Gastrocnemius medialis (tissue), 4 donors: ENCODE measurements at regions not wholly inside any gene's neighbourhood (a gene's known extent, or its start where the extent isn't known, plus 50 kb on each side); places are given as distances from the start of the nearest gene placed in this dataset.
A peak's percentile ranks its signal among the peaks of the same experiment; 100 is the strongest.

ENCODE experiments used
- ATAC-seq, 2 donors: fragments of 150-250 bp; one replicate each; pipeline ENCODE4 v1.9.1; 2016
- DNase-seq, 2 donors: peaks; one replicate each; pipeline ENCODE4 v3.0.0-alpha.2; 2019
- H3K27ac ChIP-seq, 4 donors: fragments of 200-600 bp; sonication (generic); 1 replicate in 1 of 4; 2 replicates in 3 of 4; pipeline ENCODE4 v1.5.1; 2016 to 2018; ENCODE audit warnings: mild to moderate bottlenecking in 2 of 4, moderate library complexity in 1 of 4
- H3K27me3 ChIP-seq, 3 donors: fragments of 200-600 bp; sonication (generic) in 2 of 3; 1 replicate in 1 of 3; 2 replicates in 2 of 3; pipeline versions ENCODE4 v1.5.1 to v1.6.0; 2016 to 2019; ENCODE audit warnings: mild to moderate bottlenecking in 1 of 3, moderate library complexity in 1 of 3
- H3K36me3 ChIP-seq, 2 donors: fragments of 200-600 bp; sonication (generic) in 1 of 2; one replicate each; pipeline ENCODE4 v1.5.1; 2017 to 2018
- H3K4me1 ChIP-seq, 2 donors: fragments of 200-600 bp; sonication (generic) in 1 of 2; one replicate each; pipeline ENCODE4 v1.5.1; 2016 to 2017; ENCODE audit warnings: mild to moderate bottlenecking in 2 of 2
- H3K4me3 ChIP-seq, 4 donors: fragments of 200-600 bp; sonication (generic) in 3 of 4; 1 replicate in 1 of 4; 2 replicates in 3 of 4; pipeline ENCODE4 v1.5.1; 2016 to 2019; ENCODE audit warnings: mild to moderate bottlenecking in 2 of 4
- H3K9me3 ChIP-seq, 3 donors: fragments of 200-600 bp; sonication (generic) in 2 of 3; 1 replicate in 1 of 3; 2 replicates in 2 of 3; pipeline ENCODE4 v1.5.1; 2016 to 2019
- POLR2A ChIP-seq, 2 donors: fragments of 450-650 bp; IDR thresholded peaks; one replicate each; pipeline ENCODE4 v1.6.1; 2017; ENCODE audit warnings: antibody characterized with exemption in 2 of 2, mild to moderate bottlenecking in 2 of 2, moderate library complexity in 2 of 2
- in situ Hi-C, 4 donors: fragments of 200-750 bp; cut with MboI; loops; one replicate each; pipeline versions ENCODE4 v1.15.0 to v1.8.0; 2017; ENCODE audit warnings: low sequenced_read_pairs in 4 of 4
- intact Hi-C: fragments of 100-400 bp; cut with DNase I; formaldehyde crosslinking; loops from one replicate; pipeline ENCODE4 v1.15.1; 2023; ENCODE audit warnings: low total_unique reads
- TF ChIP-seq, protein P1 (sequence below), 5 experiments: fragments of 450-650 bp in 3 of 5; fragments of 200-600 bp in 2 of 5; sonication (generic) in 2 of 5; IDR thresholded peaks in 4 of 5; conservative IDR thresholded peaks in 1 of 5; 1 replicate in 4 of 5; 2 replicates in 1 of 5; pipeline ENCODE4 v1.5.1; 2016 to 2019; ENCODE audit warnings: antibody characterized with exemption in 5 of 5, mild to moderate bottlenecking in 3 of 5, moderate library complexity in 3 of 5

GRCh38 chr6:6885521-6886170 is 222.1 kb upstream of the RREB1 start:
- intact Hi-C loops = no loop called here
- TF ChIP-seq POLR2A (IDR thresholded peaks at IDR 0.05) = peak; percentile 40 to 45
- TF ChIP-seq, protein P1, sequence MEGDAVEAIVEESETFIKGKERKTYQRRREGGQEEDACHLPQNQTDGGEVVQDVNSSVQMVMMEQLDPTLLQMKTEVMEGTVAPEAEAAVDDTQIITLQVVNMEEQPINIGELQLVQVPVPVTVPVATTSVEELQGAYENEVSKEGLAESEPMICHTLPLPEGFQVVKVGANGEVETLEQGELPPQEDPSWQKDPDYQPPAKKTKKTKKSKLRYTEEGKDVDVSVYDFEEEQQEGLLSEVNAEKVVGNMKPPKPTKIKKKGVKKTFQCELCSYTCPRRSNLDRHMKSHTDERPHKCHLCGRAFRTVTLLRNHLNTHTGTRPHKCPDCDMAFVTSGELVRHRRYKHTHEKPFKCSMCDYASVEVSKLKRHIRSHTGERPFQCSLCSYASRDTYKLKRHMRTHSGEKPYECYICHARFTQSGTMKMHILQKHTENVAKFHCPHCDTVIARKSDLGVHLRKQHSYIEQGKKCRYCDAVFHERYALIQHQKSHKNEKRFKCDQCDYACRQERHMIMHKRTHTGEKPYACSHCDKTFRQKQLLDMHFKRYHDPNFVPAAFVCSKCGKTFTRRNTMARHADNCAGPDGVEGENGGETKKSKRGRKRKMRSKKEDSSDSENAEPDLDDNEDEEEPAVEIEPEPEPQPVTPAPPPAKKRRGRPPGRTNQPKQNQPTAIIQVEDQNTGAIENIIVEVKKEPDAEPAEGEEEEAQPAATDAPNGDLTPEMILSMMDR (IDR thresholded peaks at IDR 0.05 in 4 of 5, conservative IDR thresholded peaks at IDR 0.05 in 1 of 5) = no peak
- H3K27me3 ChIP-seq = no peaks in the 10 kb centered on the region
- ATAC-seq (peak; percentile 73), DNase-seq (peak; percentile 49 to 78)
- in situ Hi-C loops = no loop called here
- H3K9me3 ChIP-seq = no peaks in the 10 kb centered on the region
- H3K27ac ChIP-seq = peak overlapping the region; percentile 70 to 93 (median 76)
- H3K36me3 ChIP-seq = no peaks in the 10 kb centered on the region
- peaks cover 5 to 19% of the 10 kb centered on the region in 2 donors for H3K4me1 ChIP-seq
- H3K4me3 ChIP-seq = peak overlapping the region in 1 of 4 donors; percentile 28

DNA sequence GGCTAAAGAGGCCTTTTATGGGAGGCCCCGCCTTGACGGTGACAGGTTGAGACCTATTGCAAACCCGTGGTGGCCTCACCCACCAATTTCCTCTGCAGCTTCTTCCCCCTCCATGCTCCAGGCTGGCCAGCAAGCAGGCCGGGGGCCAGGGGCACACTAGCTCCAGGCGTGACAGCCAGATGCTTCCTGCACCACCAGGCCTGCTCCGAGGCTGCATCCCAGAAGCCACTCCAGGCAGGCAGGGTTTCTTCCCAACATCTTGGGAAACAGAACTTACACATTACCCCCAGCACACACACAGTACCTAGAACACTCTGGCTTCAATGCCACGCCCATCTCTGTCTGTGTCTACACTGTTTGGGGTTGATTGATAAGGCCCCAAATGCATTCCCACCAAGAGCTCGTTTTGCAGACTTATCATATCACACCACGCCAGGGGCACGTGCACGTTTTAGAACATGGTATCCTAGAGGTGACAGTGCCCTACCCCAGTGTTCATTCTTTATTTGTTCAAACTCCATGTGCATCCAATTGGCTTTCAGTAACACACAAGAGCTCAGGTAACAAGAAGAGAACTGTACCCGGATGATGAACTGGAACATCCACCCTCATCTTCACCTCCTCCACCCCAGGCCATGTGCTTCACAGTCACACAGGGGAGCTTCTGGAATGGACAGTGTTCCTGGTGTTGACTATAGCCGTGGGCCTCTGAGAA is 221.4 kb upstream of the RREB1 start:
- Histone ChIP-seq H3K27ac (peak overlapping the region; percentile 70 to 93 (median 76)), H3K27me3 (no peaks in the 10 kb centered on the region), H3K4me1 (peaks cover 12 to 26% of the 10 kb centered on the region in 2 donors), H3K36me3 (no peaks in the 10 kb centered on the region), H3K9me3 (no peaks in the 10 kb centered on the region), H3K4me3 (peak overlapping the region in 1 of 4 donors; percentile 28)
- TF ChIP-seq POLR2A (IDR thresholded peaks at IDR 0.05) = no peak
- TF ChIP-seq, protein P1 (IDR thresholded peaks at IDR 0.05 in 4 of 5, conservative IDR thresholded peaks at IDR 0.05 in 1 of 5) = no peak
- peak in 1 of 2 donors; percentile 44 for DNase-seq
- no peak for ATAC-seq
- intact Hi-C loops (no loop called here), in situ Hi-C loops (no loop called here)

GRCh38 chr6:6886886-6887285 is 220.9 kb upstream of the RREB1 start:
- intact Hi-C loops (no loop called here), in situ Hi-C loops (no loop called here)
- no peak for ATAC-seq
- H3K9me3 ChIP-seq = no peaks in the 10 kb centered on the region
- H3K36me3 ChIP-seq = no peaks in the 10 kb centered on the region
- DNase-seq = no peak
- no peak overlapping the region for H3K4me3 ChIP-seq
- H3K4me1 ChIP-seq = peaks cover 17 to 32% of the 10 kb centered on the region in 2 donors
- TF ChIP-seq, protein P1 (IDR thresholded peaks at IDR 0.05 in 4 of 5, conservative IDR thresholded peaks at IDR 0.05 in 1 of 5) = no peak
- TF ChIP-seq POLR2A (IDR thresholded peaks at IDR 0.05) = no peak
- no peaks in the 10 kb centered on the region for H3K27me3 ChIP-seq
- peak overlapping the region; percentile 70 to 93 (median 76) for H3K27ac ChIP-seq

- Histone ChIP-seq H3K4me3 (no peak overlapping the region), H3K9me3 (no peaks in the 10 kb centered on the region), H3K27ac (peak overlapping the region; percentile 93 to 98 (median 96)), H3K4me1 (peaks cover 39 to 56% of the 10 kb centered on the region in 2 donors), H3K27me3 (no peaks in the 10 kb centered on the region), H3K36me3 (no peaks in the 10 kb centered on the region)
- in situ Hi-C loops = no loop called here
- ATAC-seq = no peak
- TF ChIP-seq, protein P1 (IDR thresholded peaks at IDR 0.05 in 4 of 5, conservative IDR thresholded peaks at IDR 0.05 in 1 of 5) = no peak
- no peak for TF ChIP-seq POLR2A (IDR thresholded peaks at IDR 0.05)
- intact Hi-C loops = no loop called here
- no peak for DNase-seq
These were observed 218.2 kb upstream of the RREB1 start for GRCh38 chr6:6889601-6890000.
